ENCODE measurements at regions not wholly inside any gene's neighbourhood (a gene's known extent, or its start where the extent isn't known, plus 50 kb on each side); places are given as distances from the start of the nearest gene placed in this dataset.
A peak's percentile ranks its signal among the peaks of the same experiment; 100 is the strongest.

DNA sequence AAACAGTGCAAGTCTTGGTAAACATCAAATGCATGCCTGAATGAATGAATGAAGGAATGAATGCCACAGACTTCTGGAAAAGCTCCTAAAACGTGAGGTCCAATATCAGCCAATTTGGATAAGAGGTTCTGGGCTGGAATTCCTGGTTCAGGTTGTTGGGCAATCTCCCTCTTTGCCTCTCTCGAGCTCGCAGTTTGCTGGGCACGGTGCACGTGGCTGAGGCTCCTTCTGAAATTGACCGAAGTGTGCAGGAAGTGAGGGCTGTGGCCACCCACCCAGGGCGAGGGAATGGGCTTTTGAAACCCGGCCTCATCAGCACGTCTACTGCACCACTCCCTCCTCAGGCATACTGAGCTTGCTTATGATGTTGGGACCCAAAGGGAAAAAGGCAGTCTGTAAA lies 288.8 kb upstream of the HS6ST1 start:
- Histone ChIP-seq H3K36me3 (ENCODE audit: control insufficient read depth, insufficient read depth, low read length) (no peaks in the 10 kb centered on the region), H3K27me3 (ENCODE audit: control insufficient read depth in 2 of 2, insufficient read depth in 2 of 2, low read length in 2 of 2) (peaks cover 5 to 73% of the 10 kb centered on the region in 2 experiments; a peak in 3 of 5 replicates), H2AFZ (ENCODE audit: low read depth, low read length) (no peak overlapping the region), H3K79me2 (ENCODE audit: control insufficient read depth, insufficient read depth, low read length) (no peaks in the 10 kb centered on the region), H3K9me3 (replicated peaks; ENCODE audit: control insufficient read depth, insufficient read depth, low read depth, low read length) (no peaks in the 10 kb centered on the region), H3K4me1 (replicated peaks in 1 of 2; ENCODE audit: control insufficient read depth in 2 of 2, insufficient read depth in 2 of 2, low read length in 2 of 2) (peaks cover 0 to 5% of the 10 kb centered on the region in 2 experiments; a peak in 2 of 5 replicates), H4K20me1 (replicated peaks; ENCODE audit: control insufficient read depth, insufficient read depth, low read length) (no peaks in the 10 kb centered on the region), H3K9me1 (ENCODE audit: control insufficient read depth, insufficient read depth, low read length) (no peaks in the 10 kb centered on the region), H3K4me2 (ENCODE audit: insufficient read depth, low read length) (no peak overlapping the region), H3K9ac (ENCODE audit: insufficient read depth in 1 of 2, low read depth in 2 of 2, low read length in 2 of 2) (no peak overlapping the region), H3K27ac (ENCODE audit: extremely low read depth, low read depth, low read length) (no peak overlapping the region), H3K4me3 (no peak overlapping the region)
- FAIRE-seq (no peak), ATAC-seq (no peak), DNase-seq (ENCODE audit: extremely low read depth in 1 of 4, low spot score in 3 of 4) (no peak)
- no TSS peak for BruUV-seq (replicated peaks)
- WGBS (ENCODE audit: insufficient coverage, low coverage, missing lambda C conversion rate), result 0% methylated on average over 8 of the region's 9 CpGs
- POLR2A ChIA-PET, result interaction anchor here (0.6 kb wide), 1 partner anchor 56 kb away, joined by 3 read pairs; no protein-coding TSS in a partner anchor
- in situ Hi-C loops (cut with MboI) (no loop called here), intact Hi-C loops (cut with micrococcal nuclease) (no loop called here)
- TF ChIP-seq PPARD (CRISPR knock-in tag; IDR thresholded peaks at IDR 0.05) (no peak), ZNF24 (IDR thresholded peaks at IDR 0.05) (peak; percentile 67; the same call in 1 of the 2 replicates), EP300 (IDR thresholded peaks at IDR 0.05; ENCODE audit: low read length) (no peak)
- CTCF ChIA-PET (ENCODE audit: low intra/inter-chr PET ratio), result no interaction called here

DNA sequence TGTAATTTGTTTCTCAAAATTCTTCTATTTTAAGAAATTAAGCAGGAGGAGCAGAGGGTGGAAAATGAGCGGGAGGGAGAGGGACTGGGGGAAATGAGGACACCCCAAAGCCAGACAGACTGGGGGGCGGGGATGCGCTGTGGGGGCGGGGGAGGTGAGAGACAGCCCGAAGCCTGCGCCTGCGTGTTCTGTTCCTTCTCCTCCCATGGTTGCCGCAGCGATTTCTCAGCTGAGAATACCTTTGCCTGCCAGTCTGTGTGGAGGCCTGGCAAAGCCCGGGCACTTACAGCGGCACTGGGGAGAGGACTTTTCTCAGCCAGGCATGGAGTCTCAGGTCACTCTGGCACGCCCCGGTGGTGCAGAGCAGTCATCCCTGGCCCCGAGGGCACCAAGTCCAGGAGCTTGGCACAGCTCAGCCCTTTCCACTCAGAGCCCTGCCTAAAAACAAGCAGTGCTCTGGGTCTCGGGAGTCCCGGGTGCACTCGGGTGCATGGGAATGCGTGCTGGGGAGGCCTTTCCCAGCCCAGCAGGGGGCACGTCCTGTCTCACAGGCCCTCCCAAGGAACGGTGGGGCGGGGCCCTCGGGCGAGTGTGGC lies 289.3 kb upstream of the HS6ST1 start:
- Histone ChIP-seq H3K4me1 (replicated peaks in 1 of 2; ENCODE audit: control insufficient read depth in 2 of 2, insufficient read depth in 2 of 2, low read length in 2 of 2) (peaks cover 0 to 5% of the 10 kb centered on the region in 2 experiments; a peak in 2 of 5 replicates), H3K36me3 (ENCODE audit: control insufficient read depth, insufficient read depth, low read length) (no peaks in the 10 kb centered on the region), H2AFZ (ENCODE audit: low read depth, low read length) (no peak overlapping the region), H3K27me3 (ENCODE audit: control insufficient read depth in 2 of 2, insufficient read depth in 2 of 2, low read length in 2 of 2) (peaks cover 5 to 69% of the 10 kb centered on the region in 2 experiments; a peak in 3 of 5 replicates), H3K9me1 (ENCODE audit: control insufficient read depth, insufficient read depth, low read length) (no peaks in the 10 kb centered on the region), H3K9ac (ENCODE audit: insufficient read depth in 1 of 2, low read depth in 2 of 2, low read length in 2 of 2) (peak overlapping the region in 1 of 2 experiments; percentile 4; a peak in 1 of 4 replicates), H3K79me2 (ENCODE audit: control insufficient read depth, insufficient read depth, low read length) (no peaks in the 10 kb centered on the region), H3K4me2 (ENCODE audit: insufficient read depth, low read length) (no peak overlapping the region), H4K20me1 (replicated peaks; ENCODE audit: control insufficient read depth, insufficient read depth, low read length) (no peaks in the 10 kb centered on the region), H3K27ac (ENCODE audit: extremely low read depth, low read depth, low read length) (no peak overlapping the region), H3K4me3 (no peak overlapping the region), H3K9me3 (replicated peaks; ENCODE audit: control insufficient read depth, insufficient read depth, low read depth, low read length) (no peaks in the 10 kb centered on the region)
- CTCF ChIA-PET (ENCODE audit: low intra/inter-chr PET ratio), result no interaction called here
- BruUV-seq (replicated peaks), result no TSS peak
- no peak for DNase-seq (ENCODE audit: extremely low read depth in 1 of 4, low spot score in 3 of 4)
- WGBS (ENCODE audit: insufficient coverage, low coverage, missing lambda C conversion rate), result 0% methylated on average over 16 of the region's 23 CpGs
- in situ Hi-C loops (cut with MboI), result no loop called here
- TF ChIP-seq HDAC6 (IDR thresholded peaks at IDR 0.05; ENCODE audit: low read depth, low read length) (no peak), NCOA2 (IDR thresholded peaks at IDR 0.05; ENCODE audit: partially characterized antibody in 2 of 2) (no peak), NRF1 (conservative IDR thresholded peaks at IDR 0.05 in 1 of 2, IDR thresholded peaks at IDR 0.05 in 1 of 2) (peak; percentile 28 to 32; a peak in 2 of 4 replicates)
- TF ChIP-seq, protein P1, sequence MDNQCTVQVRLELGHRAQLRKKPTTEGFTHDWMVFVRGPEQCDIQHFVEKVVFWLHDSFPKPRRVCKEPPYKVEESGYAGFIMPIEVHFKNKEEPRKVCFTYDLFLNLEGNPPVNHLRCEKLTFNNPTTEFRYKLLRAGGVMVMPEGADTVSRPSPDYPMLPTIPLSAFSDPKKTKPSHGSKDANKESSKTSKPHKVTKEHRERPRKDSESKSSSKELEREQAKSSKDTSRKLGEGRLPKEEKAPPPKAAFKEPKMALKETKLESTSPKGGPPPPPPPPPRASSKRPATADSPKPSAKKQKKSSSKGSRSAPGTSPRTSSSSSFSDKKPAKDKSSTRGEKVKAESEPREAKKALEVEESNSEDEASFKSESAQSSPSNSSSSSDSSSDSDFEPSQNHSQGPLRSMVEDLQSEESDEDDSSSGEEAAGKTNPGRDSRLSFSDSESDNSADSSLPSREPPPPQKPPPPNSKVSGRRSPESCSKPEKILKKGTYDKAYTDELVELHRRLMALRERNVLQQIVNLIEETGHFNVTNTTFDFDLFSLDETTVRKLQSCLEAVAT (IDR thresholded peaks at IDR 0.05), result no peak
- ATAC-seq, result no peak; the same call in 2 of the 3 replicates
- intact Hi-C loops (cut with micrococcal nuclease), result no loop called here
- POLR2A ChIA-PET, result interaction anchor here (0.5 to 0.6 kb wide), 2 partner anchors 57 to 173 kb away, joined by 3 read pairs; no protein-coding TSS in a partner anchor
- FAIRE-seq, result no peak
